ENCODE measurements at regions not wholly inside any gene's neighbourhood (a gene's known extent, or its start where the extent isn't known, plus 50 kb on each side); places are given as distances from the start of the nearest gene placed in this dataset.
"Not testable (repeated sequence)": the region's sequence is repeated elsewhere in the genome, so short reads cannot be mapped to it uniquely, and the experiment has no call there.

- no peak for DNase-seq
Observed at GRCh38 chr5:124045412-124045811, 533.4 kb downstream of the CSNK1G3 start.

GRCh38 chr5:124044613-124045012, 532.6 kb downstream of the CSNK1G3 start:
- DNase-seq: no peak

GRCh38 chr5:124043456-124043855, 531.5 kb downstream of the CSNK1G3 start:
- no peak for DNase-seq

GRCh38 chr5:124040799-124041198, 528.8 kb downstream of the CSNK1G3 start:
- no peak for DNase-seq

GRCh38 chr5:124039410-124039809, 527.4 kb downstream of the CSNK1G3 start:
- DNase-seq: no peak

- DNase-seq: no peak
Observed at GRCh38 chr5:124036786-124037185, 524.8 kb downstream of the CSNK1G3 start.

GRCh38 chr5:124034963-124035362, 523.0 kb downstream of the CSNK1G3 start:
- DNase-seq: no peak

- DNase-seq: no peak
Observed at GRCh38 chr5:124034083-124034700, 522.2 kb downstream of the CSNK1G3 start.

- no peak for DNase-seq
Observed at GRCh38 chr5:124030043-124030491, 518.1 kb downstream of the CSNK1G3 start.

- DNase-seq: no peak
Observed at GRCh38 chr5:124027441-124027840, 515.5 kb downstream of the CSNK1G3 start.

- DNase-seq: no peak
Observed at GRCh38 chr5:124025306-124025845, 513.4 kb downstream of the CSNK1G3 start.

- DNase-seq: no peak
Observed at GRCh38 chr5:124022966-124023365, 511.0 kb downstream of the CSNK1G3 start.

GRCh38 chr5:124021776-124022175, 509.8 kb downstream of the CSNK1G3 start:
- no peak for DNase-seq

- no peak for DNase-seq
Observed at GRCh38 chr5:124021066-124021641, 509.2 kb downstream of the CSNK1G3 start.

- DNase-seq: not testable (repeated sequence)
Observed at GRCh38 chr5:124017321-124017720, 505.3 kb downstream of the CSNK1G3 start.

- DNase-seq: no peak
Observed at GRCh38 chr5:124007675-124008398, 495.9 kb downstream of the CSNK1G3 start.

- DNase-seq: no peak
Observed at GRCh38 chr5:124001036-124001615, 489.1 kb downstream of the CSNK1G3 start.

GRCh38 chr5:124000538-124000937, 488.6 kb downstream of the CSNK1G3 start:
- DNase-seq: no peak

- no peak for DNase-seq
Observed at GRCh38 chr5:123997462-123998215, 485.7 kb downstream of the CSNK1G3 start.

- no peak for DNase-seq
Observed at GRCh38 chr5:123997064-123997461, 485.1 kb downstream of the CSNK1G3 start.

GRCh38 chr5:123992641-123993040, 480.7 kb downstream of the CSNK1G3 start:
- DNase-seq: no peak

- no peak for DNase-seq
Observed at GRCh38 chr5:123987956-123988355, 476.0 kb downstream of the CSNK1G3 start.

All from effector CD8-positive, alpha-beta T cell (primary cell).